OCI-LY1 (cell line): ENCODE measurements at regions not wholly inside any gene's neighbourhood (a gene's known extent, or its start where the extent isn't known, plus 50 kb on each side); places are given as distances from the start of the nearest gene placed in this dataset.

Experiments
- H2AFZ ChIP-seq: fragments of 200-600 bp; sonication (generic), shearing (Covaris generic); 2 replicates; pipeline ENCODE4 v1.6.0; 2014; ENCODE audit warnings: antibody characterized with exemption, mild to moderate bottlenecking, low read length
- H3F3A ChIP-seq: fragments of 200-600 bp; sonication (generic), shearing (Covaris generic); 2 replicates; pipeline ENCODE4 v1.6.0; 2014; ENCODE audit warnings: mild to moderate bottlenecking, antibody characterized with exemption, low read length, moderate library complexity; ENCODE audit not compliant: insufficient read depth
- H3K27ac ChIP-seq: fragments of 200-600 bp; sonication (generic); 2 replicates; pipeline ENCODE4 v1.5.1; 2014; ENCODE audit warnings: low read length, mixed run types, mild to moderate bottlenecking, low read depth; ENCODE audit not compliant: poor library complexity, severe bottlenecking
- H3K27me3 ChIP-seq: fragments of 200-600 bp; sonication (generic); 2 replicates; pipeline ENCODE4 v1.6.0; 2014; ENCODE audit warnings: antibody characterized with exemption, mild to moderate bottlenecking, low read length, moderate library complexity; ENCODE audit not compliant: insufficient read depth
- H3K36me3 ChIP-seq: fragments of 200-600 bp; sonication (generic); 2 replicates; pipeline ENCODE4 v1.6.1; 2014; ENCODE audit warnings: mild to moderate bottlenecking, antibody characterized with exemption, low read length, moderate library complexity, mixed read lengths; ENCODE audit not compliant: insufficient read depth
- H3K4me1 ChIP-seq: fragments of 200-600 bp; sonication (generic); 2 replicates; pipeline ENCODE4 v1.5.1; 2014; ENCODE audit warnings: mild to moderate bottlenecking, low read length, moderate library complexity; ENCODE audit not compliant: insufficient read depth, severe bottlenecking
- H3K4me2 ChIP-seq: fragments of 200-600 bp; sonication (generic), shearing (Covaris generic); 2 replicates; pipeline ENCODE4 v1.6.1; 2014; ENCODE audit warnings: low read length
- H3K4me3 ChIP-seq: fragments of 200-600 bp; sonication (generic); 2 replicates; pipeline ENCODE4 v1.5.1; 2014; ENCODE audit warnings: low read length, low read depth, mild to moderate bottlenecking, mixed read lengths; ENCODE audit not compliant: poor library complexity, severe bottlenecking
- H3K79me2 ChIP-seq: fragments of 200-600 bp; shearing (Covaris generic); 2 replicates; pipeline ENCODE4 v1.6.1; 2016; ENCODE audit warnings: mixed run types, low read length, mixed read lengths; ENCODE audit not compliant: insufficient read depth
- H3K9ac ChIP-seq: fragments of 200-600 bp; sonication (generic), shearing (Covaris generic); 2 replicates; pipeline ENCODE4 v1.6.1; 2014; ENCODE audit warnings: mild to moderate bottlenecking, low read length, mixed read lengths
- H3K9me2 ChIP-seq: fragments of 200-600 bp; sonication (generic), shearing (Covaris generic); 2 replicates; pipeline ENCODE4 v1.6.1; 2014; ENCODE audit warnings: low read depth, mild to moderate bottlenecking, low read length, mixed read lengths
- H3K9me3 ChIP-seq: fragments of 200-600 bp; shearing (Covaris generic); 2 replicates; pipeline ENCODE4 v1.6.1; 2014; ENCODE audit warnings: low read length, mixed read lengths
- H4K20me1 ChIP-seq: fragments of 200-600 bp; sonication (generic), shearing (Covaris generic); 2 replicates; pipeline ENCODE4 v1.6.0; 2016; ENCODE audit warnings: mild to moderate bottlenecking, low read length; ENCODE audit not compliant: insufficient read depth
- EZH2 ChIP-seq: fragments of 200-600 bp; sonication (generic), shearing (Covaris generic); IDR thresholded peaks from 2 replicates; pipeline ENCODE4 v1.8.0; 2017; ENCODE audit warnings: borderline replicate concordance, mixed run types, mild to moderate bottlenecking, antibody characterized with exemption, low read length, moderate library complexity, mixed read lengths
- TF ChIP-seq, protein P1 (sequence below): fragments of 200-600 bp; sonication (generic), shearing (Covaris generic); IDR thresholded peaks from 2 replicates; pipeline ENCODE4 v1.5.1; 2017; ENCODE audit warnings: mild to moderate bottlenecking, antibody characterized with exemption, low read length, moderate library complexity, mixed read lengths

DNA sequence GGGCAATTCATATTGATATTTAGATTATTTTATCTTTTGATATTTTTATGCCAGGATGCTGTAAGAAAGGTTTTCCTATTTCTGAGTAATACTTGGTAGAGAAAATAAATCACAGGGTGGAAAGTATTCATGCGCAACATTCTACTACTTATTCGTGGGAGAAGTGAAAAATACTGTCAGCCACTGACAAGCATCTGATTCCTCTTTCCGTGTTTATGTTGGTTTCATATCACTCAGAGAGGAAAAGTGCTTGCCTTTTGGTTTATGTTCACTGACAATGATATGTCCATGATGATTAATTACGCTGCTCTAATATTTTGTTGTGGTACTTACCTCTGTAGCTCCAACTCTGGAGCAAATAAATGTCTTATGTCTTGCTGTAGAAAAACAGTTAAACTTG, 429.4 kb downstream of the EDEM1 start:
- no peak overlapping the region for H3K4me3 ChIP-seq
- H3K9ac ChIP-seq = no peak overlapping the region
- H2AFZ ChIP-seq = no peak overlapping the region
- H4K20me1 ChIP-seq = no peaks in the 10 kb centered on the region
- no peaks in the 10 kb centered on the region for H3K79me2 ChIP-seq
- H3K27ac ChIP-seq = no peak overlapping the region
- no peaks in the 10 kb centered on the region for H3K27me3 ChIP-seq
- H3K9me3 ChIP-seq = no peaks in the 10 kb centered on the region
- no peak overlapping the region for H3K4me2 ChIP-seq
- H3K9me2 ChIP-seq = no peaks in the 10 kb centered on the region
- no peaks in the 10 kb centered on the region for H3K36me3 ChIP-seq
- no peaks in the 10 kb centered on the region for H3K4me1 ChIP-seq
- H3F3A ChIP-seq = no peaks in the 10 kb centered on the region
- no peak for TF ChIP-seq EZH2
- TF ChIP-seq, protein P1, sequence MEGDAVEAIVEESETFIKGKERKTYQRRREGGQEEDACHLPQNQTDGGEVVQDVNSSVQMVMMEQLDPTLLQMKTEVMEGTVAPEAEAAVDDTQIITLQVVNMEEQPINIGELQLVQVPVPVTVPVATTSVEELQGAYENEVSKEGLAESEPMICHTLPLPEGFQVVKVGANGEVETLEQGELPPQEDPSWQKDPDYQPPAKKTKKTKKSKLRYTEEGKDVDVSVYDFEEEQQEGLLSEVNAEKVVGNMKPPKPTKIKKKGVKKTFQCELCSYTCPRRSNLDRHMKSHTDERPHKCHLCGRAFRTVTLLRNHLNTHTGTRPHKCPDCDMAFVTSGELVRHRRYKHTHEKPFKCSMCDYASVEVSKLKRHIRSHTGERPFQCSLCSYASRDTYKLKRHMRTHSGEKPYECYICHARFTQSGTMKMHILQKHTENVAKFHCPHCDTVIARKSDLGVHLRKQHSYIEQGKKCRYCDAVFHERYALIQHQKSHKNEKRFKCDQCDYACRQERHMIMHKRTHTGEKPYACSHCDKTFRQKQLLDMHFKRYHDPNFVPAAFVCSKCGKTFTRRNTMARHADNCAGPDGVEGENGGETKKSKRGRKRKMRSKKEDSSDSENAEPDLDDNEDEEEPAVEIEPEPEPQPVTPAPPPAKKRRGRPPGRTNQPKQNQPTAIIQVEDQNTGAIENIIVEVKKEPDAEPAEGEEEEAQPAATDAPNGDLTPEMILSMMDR = no peak

DNA sequence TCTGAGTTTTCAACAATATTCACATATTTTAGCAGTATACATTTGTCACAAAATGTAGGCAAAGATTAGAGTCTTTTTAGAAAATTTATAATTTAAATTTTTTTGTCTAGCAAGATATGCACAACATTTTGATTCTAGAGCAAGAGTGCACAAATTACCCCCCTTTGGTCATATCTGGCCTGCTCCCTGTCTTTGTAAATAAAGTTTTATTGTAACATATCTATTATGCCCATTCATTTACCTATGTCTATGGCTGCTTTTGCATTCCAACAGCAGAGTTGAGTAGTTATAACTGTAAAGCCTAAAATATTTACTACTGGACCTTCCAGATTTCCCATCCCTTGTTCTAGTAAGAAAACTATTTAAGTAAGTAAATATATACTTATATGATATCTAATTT, 430.7 kb downstream of the EDEM1 start:
- no peak overlapping the region for H3K4me3 ChIP-seq
- no peak overlapping the region for H3K9ac ChIP-seq
- H3K4me2 ChIP-seq = no peak overlapping the region
- H3K9me2 ChIP-seq = no peaks in the 10 kb centered on the region
- no peaks in the 10 kb centered on the region for H3K4me1 ChIP-seq
- H3K79me2 ChIP-seq = no peaks in the 10 kb centered on the region
- no peak overlapping the region for H3K27ac ChIP-seq
- no peaks in the 10 kb centered on the region for H3F3A ChIP-seq
- H4K20me1 ChIP-seq = no peaks in the 10 kb centered on the region
- TF ChIP-seq, protein P1 = no peak
- TF ChIP-seq EZH2 = no peak
- H2AFZ ChIP-seq = no peak overlapping the region
- no peaks in the 10 kb centered on the region for H3K36me3 ChIP-seq
- no peaks in the 10 kb centered on the region for H3K27me3 ChIP-seq
- no peaks in the 10 kb centered on the region for H3K9me3 ChIP-seq

DNA sequence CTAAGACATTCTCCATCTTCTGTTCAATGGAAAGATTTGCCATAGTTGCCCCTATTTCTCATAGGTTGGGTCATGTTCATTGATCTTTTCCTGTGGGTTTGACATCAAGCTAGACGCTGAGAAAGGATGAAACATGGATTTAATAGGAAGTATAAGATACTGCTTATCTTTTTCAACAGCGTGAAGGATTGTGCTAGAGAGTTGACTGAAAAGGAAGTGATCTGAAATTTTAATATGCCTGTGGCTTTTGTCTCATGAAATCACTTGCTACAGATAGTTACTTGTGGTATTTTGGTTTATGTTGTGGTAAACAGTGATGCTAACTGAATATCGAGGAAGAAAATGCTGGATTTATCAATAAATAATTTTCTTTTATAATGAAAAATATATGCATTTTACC, 442.9 kb downstream of the EDEM1 start:
- H3K9ac ChIP-seq = no peak overlapping the region
- TF ChIP-seq EZH2 = no peak
- TF ChIP-seq, protein P1 = no peak
- H3K9me2 ChIP-seq = no peaks in the 10 kb centered on the region
- H3K79me2 ChIP-seq = no peaks in the 10 kb centered on the region
- no peaks in the 10 kb centered on the region for H3F3A ChIP-seq
- H3K27ac ChIP-seq = no peak overlapping the region
- H3K27me3 ChIP-seq = no peaks in the 10 kb centered on the region
- no peaks in the 10 kb centered on the region for H3K4me1 ChIP-seq
- no peak overlapping the region for H3K4me2 ChIP-seq
- H3K9me3 ChIP-seq = no peaks in the 10 kb centered on the region
- H3K36me3 ChIP-seq = no peaks in the 10 kb centered on the region
- no peak overlapping the region for H3K4me3 ChIP-seq
- H2AFZ ChIP-seq = no peak overlapping the region
- no peaks in the 10 kb centered on the region for H4K20me1 ChIP-seq
